Astrocyte (in vitro differentiated cells and primary cell): ENCODE measurements at regions not wholly inside any gene's neighbourhood (a gene's known extent, or its start where the extent isn't known, plus 50 kb on each side); places are given as distances from the start of the nearest gene placed in this dataset.

ENCODE experiments used
- EZH2 ChIP-seq: IDR thresholded peaks from 2 replicates; pipeline ENCODE4 v1.6.1; 2012; ENCODE audit warnings: mild to moderate bottlenecking, low read length, inconsistent platforms; ENCODE audit not compliant: insufficient read depth
- TF ChIP-seq, protein P1 (sequence below): IDR thresholded peaks from 2 replicates; pipeline ENCODE4 v1.5.1; 2011; ENCODE audit warnings: low read depth, mild to moderate bottlenecking, inconsistent platforms, low read length, moderate library complexity; ENCODE audit not compliant: insufficient read depth

DNA sequence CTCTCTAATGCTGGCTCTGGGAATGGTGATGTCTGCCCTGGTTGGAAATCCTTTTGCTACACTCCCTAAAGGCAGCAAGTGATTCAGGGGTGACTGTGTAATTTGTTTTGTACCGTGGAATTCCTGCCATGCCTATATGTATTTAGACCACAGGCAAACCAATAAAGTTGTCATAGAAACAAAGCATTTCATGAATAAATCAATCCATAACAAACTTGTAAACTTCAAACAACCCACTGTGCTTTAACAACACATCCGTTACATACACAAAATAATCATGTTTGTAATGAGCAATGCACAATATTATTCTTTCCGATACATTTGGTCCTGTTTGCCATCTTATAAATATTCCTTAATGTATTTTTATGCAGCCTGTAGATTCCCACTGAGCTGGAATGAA, 330.3 kb upstream of the SNX7 start:
- TF ChIP-seq EZH2 = no peak
- TF ChIP-seq, protein P1, sequence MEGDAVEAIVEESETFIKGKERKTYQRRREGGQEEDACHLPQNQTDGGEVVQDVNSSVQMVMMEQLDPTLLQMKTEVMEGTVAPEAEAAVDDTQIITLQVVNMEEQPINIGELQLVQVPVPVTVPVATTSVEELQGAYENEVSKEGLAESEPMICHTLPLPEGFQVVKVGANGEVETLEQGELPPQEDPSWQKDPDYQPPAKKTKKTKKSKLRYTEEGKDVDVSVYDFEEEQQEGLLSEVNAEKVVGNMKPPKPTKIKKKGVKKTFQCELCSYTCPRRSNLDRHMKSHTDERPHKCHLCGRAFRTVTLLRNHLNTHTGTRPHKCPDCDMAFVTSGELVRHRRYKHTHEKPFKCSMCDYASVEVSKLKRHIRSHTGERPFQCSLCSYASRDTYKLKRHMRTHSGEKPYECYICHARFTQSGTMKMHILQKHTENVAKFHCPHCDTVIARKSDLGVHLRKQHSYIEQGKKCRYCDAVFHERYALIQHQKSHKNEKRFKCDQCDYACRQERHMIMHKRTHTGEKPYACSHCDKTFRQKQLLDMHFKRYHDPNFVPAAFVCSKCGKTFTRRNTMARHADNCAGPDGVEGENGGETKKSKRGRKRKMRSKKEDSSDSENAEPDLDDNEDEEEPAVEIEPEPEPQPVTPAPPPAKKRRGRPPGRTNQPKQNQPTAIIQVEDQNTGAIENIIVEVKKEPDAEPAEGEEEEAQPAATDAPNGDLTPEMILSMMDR = no peak
